ENCODE measurements at regions not wholly inside any gene's neighbourhood (a gene's known extent, or its start where the extent isn't known, plus 50 kb on each side); places are given as distances from the start of the nearest gene placed in this dataset.

DNA sequence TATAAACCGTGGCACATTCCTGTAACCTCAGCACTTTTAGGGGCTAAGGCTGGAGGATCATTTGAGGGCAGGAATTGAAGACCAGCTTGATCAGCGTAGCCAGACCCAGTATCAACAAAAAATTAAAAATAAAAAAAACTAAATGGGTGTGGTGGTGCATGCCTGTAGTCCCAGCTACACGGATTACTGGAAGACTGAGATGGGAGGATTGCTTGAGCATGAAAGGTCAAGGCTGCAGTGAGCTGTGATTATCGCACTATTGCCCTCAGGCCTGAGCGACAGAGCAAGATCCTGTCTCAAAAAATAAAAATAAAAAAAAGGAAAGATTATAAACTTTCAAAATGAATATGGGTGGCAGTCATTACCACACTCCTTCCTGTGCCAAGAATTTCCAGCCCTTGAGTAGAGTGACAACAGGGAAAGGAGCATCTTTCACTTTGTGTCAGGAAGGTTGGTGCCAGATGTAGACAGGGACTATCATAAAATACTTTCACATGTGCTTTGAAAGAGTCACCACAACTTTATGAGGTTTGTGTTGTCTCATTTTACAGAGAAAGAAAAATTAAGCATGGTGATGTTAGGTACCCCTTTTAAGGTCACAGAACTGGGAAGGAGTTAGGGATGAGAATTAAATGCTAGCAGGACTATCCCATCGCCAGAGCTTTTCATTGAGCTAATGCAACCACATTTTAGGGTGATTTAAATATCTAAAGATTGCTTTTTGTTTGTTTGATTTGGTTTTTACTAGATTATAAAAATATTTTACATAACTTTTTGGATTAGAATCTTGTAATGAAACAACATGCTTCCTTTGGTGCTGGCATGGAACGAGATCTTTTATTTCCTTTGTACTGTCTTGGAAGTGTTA, 1617.4 kb upstream of the ACVR2A start:
- no peak for DNase-seq (ENCODE audit: low spot score)

- DNase-seq (ENCODE audit: low spot score) = no peak
Observed at GRCh38 chr2:146226077-146226476, 1618.8 kb upstream of the ACVR2A start.

GRCh38 chr2:146221826-146222225, 1623.0 kb upstream of the ACVR2A start:
- DNase-seq (ENCODE audit: low spot score) = no peak

DNA sequence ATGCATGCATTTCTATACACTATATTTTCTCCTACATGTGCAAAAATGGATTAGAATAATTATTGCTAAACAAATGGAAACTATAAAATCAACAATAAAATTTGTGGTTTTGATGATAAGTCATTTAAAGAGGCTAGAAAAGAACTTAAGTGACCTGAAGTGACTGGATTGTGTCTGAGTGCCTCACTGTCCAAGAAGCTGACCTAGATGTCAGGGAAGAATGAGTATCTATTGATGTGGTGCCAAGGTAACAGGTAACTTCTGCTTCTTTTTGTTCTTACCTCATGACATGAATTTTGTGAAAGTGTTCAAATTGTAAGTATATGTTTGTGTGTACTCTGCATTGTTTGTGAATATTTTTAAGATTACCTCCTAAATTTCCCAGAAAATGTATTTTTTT, 1623.9 kb upstream of the ACVR2A start:
- no peak for DNase-seq (ENCODE audit: low spot score)

GRCh38 chr2:146214394-146214929, 1630.4 kb upstream of the ACVR2A start:
- no peak for DNase-seq (ENCODE audit: low spot score)

GRCh38 chr2:146213674-146214073, 1631.2 kb upstream of the ACVR2A start:
- DNase-seq (ENCODE audit: low spot score) = no peak

DNA sequence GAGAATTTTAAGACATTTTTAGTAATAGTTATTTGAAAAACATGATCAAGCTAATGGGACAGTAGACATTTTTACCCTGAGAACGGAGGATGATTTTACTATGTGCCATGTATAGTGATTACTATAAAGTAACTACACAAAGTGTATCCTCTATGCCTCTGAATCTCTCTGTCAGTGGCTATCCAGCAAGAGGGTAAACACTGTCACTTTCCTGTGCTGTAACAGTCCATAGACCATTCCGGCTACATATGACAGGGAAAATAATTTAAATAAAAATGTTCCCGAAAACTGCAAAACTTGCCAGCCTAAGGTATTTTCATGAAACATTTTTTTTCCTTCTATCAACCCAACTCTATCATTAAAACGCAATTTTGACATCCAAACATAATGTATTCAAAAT, 1632.2 kb upstream of the ACVR2A start:
- no peak for DNase-seq (ENCODE audit: low spot score)

DNA sequence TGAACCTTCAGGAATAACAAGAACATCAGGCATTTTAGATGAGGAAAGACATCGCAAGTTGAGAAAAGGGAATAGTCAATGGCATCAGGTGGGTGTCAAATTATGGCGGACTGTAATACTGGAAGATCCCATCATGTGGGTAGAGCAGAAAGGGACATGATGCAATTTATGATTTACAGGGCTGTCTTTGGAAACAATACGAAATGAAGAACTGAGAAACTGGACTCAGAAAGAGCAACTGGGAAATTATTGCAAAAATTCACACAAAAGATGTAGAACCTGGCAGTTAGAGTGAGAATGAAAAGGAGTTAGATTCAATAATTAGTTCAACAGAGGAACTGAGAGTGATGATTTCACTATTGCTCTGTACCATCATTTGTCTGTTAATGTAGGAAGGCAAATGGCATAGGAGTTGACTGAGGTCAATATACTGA, 1635.0 kb upstream of the ACVR2A start:
- no peak for DNase-seq (ENCODE audit: low spot score)

- DNase-seq (ENCODE audit: low spot score) = no peak
Observed at GRCh38 chr2:146207901-146208300, 1636.9 kb upstream of the ACVR2A start.

DNA sequence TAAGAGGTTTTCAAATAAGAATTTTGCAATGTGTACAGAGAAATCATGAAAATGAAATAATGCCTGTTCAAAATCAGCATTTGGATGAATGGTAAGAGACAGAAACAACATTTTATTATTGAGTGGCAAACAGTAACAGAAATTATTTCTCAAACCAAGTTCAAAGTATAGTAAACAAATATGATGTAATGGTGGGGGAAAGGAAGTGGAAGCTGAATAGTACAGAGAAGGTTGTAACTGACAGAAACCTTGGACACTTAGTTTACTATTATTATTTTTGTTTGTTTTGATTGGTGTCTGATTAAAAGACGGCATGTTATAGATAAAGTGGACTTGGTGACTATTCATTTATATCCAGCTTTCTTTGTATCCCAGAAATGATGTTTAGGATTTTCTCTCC, 1637.4 kb upstream of the ACVR2A start:
- DNase-seq (ENCODE audit: low spot score) = no peak

GRCh38 chr2:146203064-146203624, 1641.7 kb upstream of the ACVR2A start:
- DNase-seq (ENCODE audit: low spot score) = no peak

DNA sequence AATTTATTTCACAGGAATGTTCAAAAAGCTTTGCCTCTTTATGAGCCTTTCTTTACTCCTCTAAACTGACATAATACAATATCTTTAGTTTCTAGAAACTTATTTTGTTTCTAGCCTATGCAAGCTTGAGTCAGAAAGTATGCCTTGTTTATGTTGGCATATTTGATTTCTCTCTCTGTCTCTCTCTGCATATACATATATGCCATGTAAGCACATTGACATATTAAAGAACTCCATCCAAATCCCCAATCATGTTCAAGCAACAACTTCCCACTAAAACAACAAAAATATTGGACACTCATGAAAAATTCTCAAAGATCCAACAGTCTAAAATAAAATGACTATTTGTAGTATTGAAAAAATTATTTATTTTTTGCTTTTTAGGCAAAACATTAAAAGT, 1651.2 kb upstream of the ACVR2A start:
- no peak for DNase-seq (ENCODE audit: low spot score)

DNA sequence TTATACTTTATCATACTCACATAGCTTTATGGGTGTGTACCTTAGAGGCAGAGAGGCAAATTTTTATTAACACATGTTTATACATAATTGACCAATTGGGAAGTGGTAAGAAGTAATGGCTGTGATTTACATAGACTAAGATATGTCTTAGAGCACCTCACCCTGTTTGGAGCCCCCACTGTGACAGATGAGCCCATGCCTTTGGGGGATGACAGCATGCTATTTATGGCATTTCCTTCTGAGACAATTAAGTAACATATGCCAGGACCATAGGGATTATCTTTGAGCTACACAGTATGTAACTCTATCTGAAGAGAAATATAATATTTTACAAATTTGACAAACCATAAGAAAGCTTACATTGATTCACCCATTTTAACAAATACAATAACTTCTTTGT, 1655.3 kb upstream of the ACVR2A start:
- no peak for DNase-seq (ENCODE audit: low spot score)

DNA sequence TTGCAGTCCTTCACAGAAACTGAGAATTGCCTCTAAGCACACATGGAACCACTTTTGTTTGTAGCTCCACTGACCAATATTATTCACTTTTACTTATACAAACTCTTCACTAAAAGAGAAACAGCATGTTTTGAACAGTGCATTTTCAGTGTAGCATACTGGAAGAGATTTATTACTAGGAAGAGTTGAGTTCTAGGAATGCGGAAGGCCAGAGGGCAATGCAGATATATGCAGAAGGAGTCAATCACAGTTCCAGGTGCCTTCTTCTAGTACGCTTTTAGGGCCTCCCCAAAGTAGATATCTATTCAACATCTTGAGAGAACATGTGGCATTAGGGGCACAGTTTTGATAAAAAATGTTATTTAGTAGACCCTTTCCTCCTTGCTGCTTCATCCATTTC, 1654.0 kb upstream of the ZEB2 start:
- no peak for DNase-seq (ENCODE audit: low spot score)

DNA sequence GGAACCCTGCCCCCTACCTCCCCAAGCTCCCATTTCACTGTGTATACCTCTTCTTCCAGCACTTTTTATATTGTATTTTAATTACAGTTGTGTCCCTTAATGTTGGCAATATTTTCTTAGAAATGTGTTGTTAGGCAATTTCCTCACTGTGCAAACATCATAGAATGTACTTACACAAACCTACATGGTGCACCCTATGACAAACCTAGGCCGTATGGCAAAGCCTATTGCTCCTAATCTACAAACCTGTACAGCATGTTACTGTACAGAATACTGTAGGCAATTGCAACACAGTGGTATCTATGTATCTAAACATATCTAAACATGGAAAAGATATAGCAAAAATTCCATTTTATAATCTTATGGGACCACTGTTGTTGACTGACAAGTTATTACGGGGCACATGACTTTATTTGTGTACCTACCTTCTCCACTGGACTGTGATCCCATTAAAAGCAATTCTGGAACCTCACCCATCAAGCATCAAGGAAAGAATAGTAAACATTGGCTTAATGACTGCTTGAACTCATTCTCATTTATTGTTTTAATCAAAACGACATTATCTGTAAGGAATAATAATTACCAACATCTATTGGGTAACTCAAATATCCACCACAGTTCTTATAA, 1641.5 kb upstream of the ZEB2 start:
- no peak for DNase-seq (ENCODE audit: low spot score)

GRCh38 chr2:146158072-146158674, 1638.3 kb upstream of the ZEB2 start:
- no peak for DNase-seq (ENCODE audit: low spot score)

DNA sequence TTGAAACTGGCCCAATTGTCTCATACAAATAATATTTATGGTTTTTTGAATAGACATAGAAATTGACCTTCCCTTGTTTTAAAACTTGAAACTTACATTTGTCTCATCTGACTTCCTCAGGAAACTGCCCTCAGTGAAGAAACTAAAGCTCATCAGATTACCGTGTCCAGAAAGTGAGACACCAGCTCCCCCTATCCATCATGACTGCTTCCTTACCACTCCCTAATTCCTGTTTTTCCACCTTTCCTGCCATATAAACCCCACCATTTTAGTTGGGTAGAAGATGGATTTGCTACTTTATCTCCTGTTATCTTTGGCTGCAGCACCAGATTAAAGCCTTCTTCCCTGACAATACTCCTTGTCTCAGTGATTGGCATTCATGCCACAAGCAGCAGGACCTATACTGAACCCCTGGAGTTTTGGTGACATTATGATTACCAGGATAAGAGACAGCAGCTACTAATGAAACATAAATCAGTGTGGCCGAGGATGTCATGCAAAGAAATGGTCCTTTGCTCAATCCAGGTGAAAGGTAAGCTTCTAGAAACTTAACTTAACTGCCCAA, 1627.6 kb upstream of the ZEB2 start:
- no peak for DNase-seq (ENCODE audit: low spot score)

DNA sequence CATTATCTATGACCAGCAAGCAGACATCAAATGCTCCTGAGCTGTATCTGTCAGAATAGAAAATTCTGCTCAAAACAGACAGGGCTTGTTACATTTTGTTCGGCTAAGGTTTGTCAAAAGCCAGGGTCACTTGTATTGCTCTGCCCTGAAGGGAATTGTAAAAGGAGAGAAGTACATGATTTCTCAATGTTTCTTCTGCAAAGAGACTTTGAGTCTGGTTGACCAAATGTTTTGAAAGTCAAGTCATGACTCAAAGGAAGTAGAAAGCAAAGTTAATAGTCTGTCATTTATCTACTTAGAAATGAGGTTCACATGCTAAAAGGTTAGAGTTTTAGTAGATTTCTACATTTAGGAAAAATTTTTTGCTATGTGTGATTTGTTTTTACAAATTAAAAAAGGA, 1624.1 kb upstream of the ZEB2 start:
- DNase-seq (ENCODE audit: low spot score) = no peak

GRCh38 chr2:146138820-146139219, 1618.9 kb upstream of the ZEB2 start:
- DNase-seq (ENCODE audit: low spot score) = no peak

DNA sequence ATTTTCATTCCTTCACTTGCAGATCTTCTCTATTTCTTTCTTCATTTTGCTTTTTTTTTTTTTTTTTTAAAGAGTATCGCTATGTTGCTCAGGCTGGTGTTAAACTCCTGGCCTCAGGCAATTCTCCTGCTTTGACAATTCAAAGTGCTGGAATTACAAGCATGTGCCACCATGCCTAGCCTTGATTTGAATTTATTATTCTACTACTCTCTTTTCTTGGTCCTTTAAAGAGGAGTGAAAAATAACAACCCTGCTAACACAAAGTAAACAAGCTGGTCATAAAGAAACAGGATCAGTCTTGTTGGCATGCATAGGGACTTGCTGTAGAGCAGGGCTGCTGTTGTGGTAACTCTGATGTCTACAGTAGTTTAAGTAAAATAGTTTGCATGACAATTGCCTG, 1615.3 kb upstream of the ZEB2 start:
- DNase-seq (ENCODE audit: low spot score) = no peak

DNA sequence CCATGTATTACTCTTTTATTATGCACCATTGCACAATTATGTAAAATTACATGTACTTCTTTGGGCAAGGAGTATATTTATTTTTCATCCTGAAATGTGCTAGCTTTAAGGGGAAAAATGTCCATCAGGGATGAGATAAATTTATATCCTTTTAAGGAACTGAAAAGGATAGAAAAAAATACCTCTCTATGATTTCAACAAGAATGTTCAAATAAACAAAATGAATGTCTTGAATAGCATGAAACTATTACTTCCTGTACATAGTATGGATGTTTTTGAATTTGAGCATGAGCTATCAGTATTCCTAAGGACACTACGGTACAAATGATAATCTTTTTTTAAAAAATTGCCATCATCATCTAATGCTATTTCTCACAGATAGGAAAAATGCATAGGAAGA, 1611.9 kb upstream of the ZEB2 start:
- no peak for DNase-seq (ENCODE audit: low spot score)

DNA sequence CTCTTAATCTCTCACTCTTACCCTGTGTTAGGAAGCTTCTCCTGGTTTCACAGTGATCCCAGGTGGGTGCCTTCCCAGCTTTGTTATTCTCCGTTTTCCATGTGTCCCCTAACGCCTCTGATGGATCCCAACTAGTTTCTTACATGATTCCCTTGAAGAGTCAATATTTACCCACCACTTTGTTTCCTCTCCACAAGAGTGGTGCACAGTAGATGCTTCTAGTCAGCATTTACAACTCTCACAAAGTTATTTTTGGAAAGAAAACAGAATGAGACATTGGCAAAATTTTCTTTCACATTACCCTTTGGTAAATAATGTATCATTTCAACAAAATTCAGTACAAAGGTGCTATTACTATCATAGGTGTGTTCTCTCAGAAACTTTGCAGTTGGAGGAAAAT, 1611.1 kb upstream of the ZEB2 start:
- no peak for DNase-seq (ENCODE audit: low spot score)
